Natural killer cell (primary cell): ENCODE measurements at regions not wholly inside any gene's neighbourhood (a gene's known extent, or its start where the extent isn't known, plus 50 kb on each side); places are given as distances from the start of the nearest gene placed in this dataset.

ENCODE experiments used
- ATAC-seq, 3 donors: fragments of 150-1000 bp in 2 of 3; fragments of 200-7000 bp in 1 of 3; cut with Tn5 transposase; 1 replicate in 1 of 3; 2 replicates in 2 of 3; pipeline ENCODE4 v1.10.0; 2021; ENCODE audit warnings: mild to moderate bottlenecking in 2 of 3, moderate library complexity in 2 of 3
- DNase-seq, 2 donors: peaks; one replicate each; pipeline versions ENCODE4 v3.0.0 to v3.0.0-alpha.2; 2013 to 2021; ENCODE audit warnings: mixed read lengths in 1 of 2
- H3K27ac ChIP-seq: one replicate; pipeline ENCODE4 v1.5.1; 2013; ENCODE audit warnings: mild to moderate bottlenecking, low read length
- H3K27me3 ChIP-seq: one replicate; pipeline ENCODE4 v1.6.1; 2013; ENCODE audit warnings: low read length; ENCODE audit not compliant: control insufficient read depth, insufficient read depth
- H3K36me3 ChIP-seq: one replicate; pipeline ENCODE4 v1.6.1; 2013; ENCODE audit warnings: low read length; ENCODE audit not compliant: control insufficient read depth, insufficient read depth
- H3K4me1 ChIP-seq: one replicate; pipeline ENCODE4 v1.6.1; 2013; ENCODE audit warnings: low read length; ENCODE audit not compliant: control insufficient read depth, insufficient read depth
- H3K4me3 ChIP-seq: one replicate; pipeline ENCODE4 v1.5.1; 2013; ENCODE audit warnings: low read length
- H3K9me3 ChIP-seq: one replicate; pipeline ENCODE4 v1.6.1; 2013; ENCODE audit warnings: low read length; ENCODE audit not compliant: control insufficient read depth, insufficient read depth
- H3K27ac Mint-ChIP-seq, 2 donors: one replicate each; pipeline ENCODE4 v1.8.0; 2022; ENCODE audit warnings: mild to moderate bottlenecking in 2 of 2, mixed read lengths in 2 of 2, moderate library complexity in 1 of 2
- H3K27me3 Mint-ChIP-seq, 2 donors: one replicate each; pipeline ENCODE4 v1.8.0; 2022; ENCODE audit warnings: low read depth in 2 of 2, mixed read lengths in 2 of 2
- H3K36me3 Mint-ChIP-seq: one replicate; pipeline ENCODE4 v1.8.0; 2022; ENCODE audit warnings: mixed read lengths
- H3K4me1 Mint-ChIP-seq, 2 donors: one replicate each; pipeline ENCODE4 v1.8.0; 2022; ENCODE audit warnings: mixed read lengths in 2 of 2
- H3K4me3 Mint-ChIP-seq: one replicate; pipeline ENCODE4 v1.8.0; 2022; ENCODE audit warnings: mild to moderate bottlenecking, moderate library complexity, mixed read lengths
- H3K9me3 Mint-ChIP-seq, 2 donors: one replicate each; pipeline ENCODE4 v1.8.0; 2022; ENCODE audit warnings: mixed read lengths in 2 of 2
- WGBS: methylation state at CpG from one replicate; pipeline ENCODE4 v1.1.7; 2013; ENCODE audit warnings: missing lambda C conversion rate; ENCODE audit not compliant: insufficient coverage; 5-methylcytosine and 5-hydroxymethylcytosine counted together
- intact Hi-C: fragments of 100-400 bp; cut with micrococcal nuclease; formaldehyde crosslinking; loops from one replicate; pipeline ENCODE4 v1.14.2; 2022
- TF ChIP-seq, protein P1 (sequence below): fragments of 200-600 bp; IDR thresholded peaks from one replicate; pipeline ENCODE4 v1.8.0; 2022; ENCODE audit warnings: antibody characterized with exemption

DNA sequence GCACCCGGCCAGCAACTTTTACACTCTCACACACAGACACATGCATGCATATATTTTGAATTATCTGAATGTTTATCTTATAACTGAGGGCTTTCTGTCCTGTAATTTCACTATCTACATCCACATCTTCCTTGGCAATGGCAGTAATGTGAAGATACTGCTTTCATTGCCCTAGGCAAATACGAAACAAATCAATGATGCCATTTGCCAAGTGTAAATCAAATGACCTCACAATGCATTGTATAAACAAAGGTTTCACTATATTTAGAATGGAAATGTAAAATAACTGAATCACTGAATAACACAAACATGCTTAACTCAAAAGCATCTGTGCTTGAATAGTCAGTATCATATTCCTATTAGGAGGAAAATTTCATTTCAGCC lies 455.6 kb downstream of the TBL1XR1 start:
- H3K4me1 Mint-ChIP-seq: no peaks in the 10 kb centered on the region
- no peak overlapping the region for H3K4me3 ChIP-seq
- H3K9me3 ChIP-seq: no peaks in the 10 kb centered on the region
- TF ChIP-seq, protein P1, sequence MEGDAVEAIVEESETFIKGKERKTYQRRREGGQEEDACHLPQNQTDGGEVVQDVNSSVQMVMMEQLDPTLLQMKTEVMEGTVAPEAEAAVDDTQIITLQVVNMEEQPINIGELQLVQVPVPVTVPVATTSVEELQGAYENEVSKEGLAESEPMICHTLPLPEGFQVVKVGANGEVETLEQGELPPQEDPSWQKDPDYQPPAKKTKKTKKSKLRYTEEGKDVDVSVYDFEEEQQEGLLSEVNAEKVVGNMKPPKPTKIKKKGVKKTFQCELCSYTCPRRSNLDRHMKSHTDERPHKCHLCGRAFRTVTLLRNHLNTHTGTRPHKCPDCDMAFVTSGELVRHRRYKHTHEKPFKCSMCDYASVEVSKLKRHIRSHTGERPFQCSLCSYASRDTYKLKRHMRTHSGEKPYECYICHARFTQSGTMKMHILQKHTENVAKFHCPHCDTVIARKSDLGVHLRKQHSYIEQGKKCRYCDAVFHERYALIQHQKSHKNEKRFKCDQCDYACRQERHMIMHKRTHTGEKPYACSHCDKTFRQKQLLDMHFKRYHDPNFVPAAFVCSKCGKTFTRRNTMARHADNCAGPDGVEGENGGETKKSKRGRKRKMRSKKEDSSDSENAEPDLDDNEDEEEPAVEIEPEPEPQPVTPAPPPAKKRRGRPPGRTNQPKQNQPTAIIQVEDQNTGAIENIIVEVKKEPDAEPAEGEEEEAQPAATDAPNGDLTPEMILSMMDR: no peak
- H3K4me1 ChIP-seq: no peaks in the 10 kb centered on the region
- ATAC-seq (no peak), DNase-seq (no peak)
- no peaks in the 10 kb centered on the region for H3K9me3 Mint-ChIP-seq
- intact Hi-C loops: no loop called here
- H3K27ac Mint-ChIP-seq: no peak overlapping the region
- H3K36me3 Mint-ChIP-seq: no peaks in the 10 kb centered on the region
- no peak overlapping the region for H3K27ac ChIP-seq
- no peak overlapping the region for H3K4me3 Mint-ChIP-seq
- H3K36me3 ChIP-seq: no peaks in the 10 kb centered on the region
- WGBS: 88% methylated on average over 1 of the region's 2 CpGs
- no peaks in the 10 kb centered on the region for H3K27me3 ChIP-seq
- H3K27me3 Mint-ChIP-seq: no peaks in the 10 kb centered on the region

- DNase-seq (no peak), ATAC-seq (no peak)
- Histone ChIP-seq H3K4me3 (no peak overlapping the region), H3K4me1 (no peaks in the 10 kb centered on the region), H3K27ac (no peak overlapping the region), H3K27me3 (no peaks in the 10 kb centered on the region), H3K36me3 (no peaks in the 10 kb centered on the region), H3K9me3 (no peaks in the 10 kb centered on the region)
- no peaks in the 10 kb centered on the region for H3K36me3 Mint-ChIP-seq
- no peak overlapping the region for H3K4me3 Mint-ChIP-seq
- 67% methylated on average over 7 of the region's 8 CpGs for WGBS
- intact Hi-C loops: no loop called here
- no peaks in the 10 kb centered on the region for H3K9me3 Mint-ChIP-seq
- no peaks in the 10 kb centered on the region for H3K27me3 Mint-ChIP-seq
- no peaks in the 10 kb centered on the region for H3K4me1 Mint-ChIP-seq
- TF ChIP-seq, protein P1: no peak
- no peak overlapping the region for H3K27ac Mint-ChIP-seq
Measured at GRCh38 chr3:176740906-176741663, 456.2 kb downstream of the TBL1XR1 start.

- intact Hi-C loops: no loop called here
- WGBS: 74% methylated on average over 2 of the region's 2 CpGs
- Mint-ChIP-seq H3K4me3 (no peak overlapping the region), H3K27me3 (no peaks in the 10 kb centered on the region), H3K9me3 (peaks cover 2 to 4% of the 10 kb centered on the region in 2 donors), H3K36me3 (no peaks in the 10 kb centered on the region), H3K4me1 (no peaks in the 10 kb centered on the region), H3K27ac (no peak overlapping the region)
- H3K27me3 ChIP-seq: no peaks in the 10 kb centered on the region
- no peaks in the 10 kb centered on the region for H3K4me1 ChIP-seq
- no peak for ATAC-seq
- H3K4me3 ChIP-seq: no peak overlapping the region
- H3K9me3 ChIP-seq: no peaks in the 10 kb centered on the region
- TF ChIP-seq, protein P1: no peak
- no peak overlapping the region for H3K27ac ChIP-seq
- H3K36me3 ChIP-seq: no peaks in the 10 kb centered on the region
- DNase-seq: no peak
Measured at GRCh38 chr3:176739159-176739558, 458.1 kb downstream of the TBL1XR1 start.
